ENCODE measurements at regions not wholly inside any gene's neighbourhood (a gene's known extent, or its start where the extent isn't known, plus 50 kb on each side); places are given as distances from the start of the nearest gene placed in this dataset.

DNA sequence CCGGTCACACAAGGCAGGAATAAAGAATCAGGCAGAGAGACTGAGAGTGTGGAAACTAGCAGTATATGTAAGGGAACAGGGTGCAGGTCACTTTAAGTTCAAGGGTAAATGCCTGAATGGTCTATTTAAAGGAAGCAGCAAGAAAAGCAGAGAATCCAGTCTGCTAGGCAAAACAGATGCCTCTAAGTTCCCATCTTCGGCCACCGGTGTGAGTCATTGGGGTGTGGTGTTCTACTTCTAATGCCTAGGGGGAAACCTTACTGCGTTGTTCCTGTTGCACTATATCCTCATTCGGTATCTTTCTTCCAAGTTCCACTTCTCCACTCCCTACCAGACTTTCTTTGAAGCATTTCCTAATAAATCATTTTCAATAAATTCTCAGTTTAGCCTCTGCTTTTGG is 259.9 kb downstream of the HHIPL2 start:
- DNase-seq (ENCODE audit: low spot score) = no peak

- DNase-seq (ENCODE audit: low spot score) = no peak
These were observed 261.9 kb downstream of the HHIPL2 start for GRCh38 chr1:222286011-222286410.

DNA sequence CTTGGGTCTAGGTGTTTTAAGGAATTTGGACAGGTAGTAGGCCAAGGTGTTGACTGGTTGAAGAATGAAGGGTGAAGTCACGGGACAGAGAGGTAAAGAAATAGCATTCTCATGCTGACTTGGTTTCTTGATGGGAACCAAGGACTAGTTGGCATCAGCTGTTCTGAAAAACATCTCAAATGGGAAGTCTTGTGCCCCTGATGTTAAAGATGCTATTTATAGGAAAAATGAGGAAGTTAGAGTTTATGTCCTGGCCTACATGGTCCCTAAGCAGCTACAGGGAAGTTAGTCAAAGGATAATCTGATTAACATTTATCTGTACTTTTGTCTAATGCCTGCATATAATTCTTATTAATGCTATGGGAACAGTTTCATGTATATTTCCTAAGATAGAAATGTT is 262.4 kb downstream of the HHIPL2 start:
- no peak for DNase-seq (ENCODE audit: low spot score)

- DNase-seq (ENCODE audit: low spot score) = no peak
These were observed 263.4 kb downstream of the HHIPL2 start for GRCh38 chr1:222284466-222284865.

DNA sequence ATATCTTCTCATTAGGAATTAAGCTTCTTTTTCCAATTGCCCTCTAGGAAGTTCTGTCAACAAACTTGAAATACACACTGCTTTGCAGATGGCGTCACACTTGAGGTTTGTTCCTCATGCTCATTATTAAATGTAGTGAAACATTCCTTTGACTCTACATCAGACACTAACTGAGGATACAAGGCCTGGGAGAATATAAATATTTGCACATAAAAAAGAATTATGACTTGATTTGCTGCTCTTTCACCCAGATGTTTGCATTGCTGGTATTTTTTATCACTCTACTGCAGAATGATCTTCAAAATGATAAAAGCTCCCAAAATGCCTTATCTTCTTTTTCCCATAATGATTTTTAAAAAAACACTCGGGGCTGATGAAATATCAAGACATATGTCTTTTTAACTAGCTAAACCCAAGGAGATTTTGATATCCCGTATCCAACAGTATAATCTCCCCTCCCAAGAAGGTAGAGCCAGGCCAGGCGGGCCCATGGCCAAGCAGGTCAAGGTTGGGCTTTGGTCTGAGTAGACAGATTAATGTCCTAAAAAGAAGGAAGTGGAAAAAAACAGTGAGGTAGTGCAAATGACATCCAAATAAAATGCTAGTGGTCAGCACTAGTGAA is 264.6 kb downstream of the HHIPL2 start:
- peak; percentile 18 for DNase-seq (ENCODE audit: low spot score)

DNA sequence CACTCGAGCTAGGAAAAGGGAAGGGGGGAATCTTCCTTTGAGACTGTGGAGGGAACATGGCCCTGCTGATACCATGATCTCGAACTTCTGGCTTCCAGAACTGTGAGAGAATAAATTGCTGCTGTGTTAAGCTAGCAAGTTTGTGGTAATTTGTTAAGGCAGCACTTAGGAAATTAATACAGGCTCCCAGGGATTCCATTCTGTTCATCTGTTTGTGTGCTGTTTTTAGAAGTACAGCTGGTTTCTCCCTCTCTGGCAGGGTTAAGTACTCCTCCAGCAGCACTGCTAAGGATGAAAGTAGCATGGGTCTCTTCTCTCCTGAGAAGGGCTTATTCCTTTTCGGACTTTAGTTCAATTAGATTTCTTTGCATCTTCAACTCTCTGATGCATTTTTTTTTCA is 268.3 kb downstream of the HHIPL2 start:
- DNase-seq (ENCODE audit: low spot score) = no peak

- DNase-seq (ENCODE audit: low spot score) = no peak
These were observed 269.4 kb downstream of the HHIPL2 start for GRCh38 chr1:222278501-222278900.

GRCh38 chr1:222275729-222276465 is 272.0 kb downstream of the HHIPL2 start:
- no peak for DNase-seq (ENCODE audit: low spot score)

GRCh38 chr1:222275001-222275728 is 272.7 kb downstream of the HHIPL2 start:
- DNase-seq (ENCODE audit: low spot score) = no peak

DNA sequence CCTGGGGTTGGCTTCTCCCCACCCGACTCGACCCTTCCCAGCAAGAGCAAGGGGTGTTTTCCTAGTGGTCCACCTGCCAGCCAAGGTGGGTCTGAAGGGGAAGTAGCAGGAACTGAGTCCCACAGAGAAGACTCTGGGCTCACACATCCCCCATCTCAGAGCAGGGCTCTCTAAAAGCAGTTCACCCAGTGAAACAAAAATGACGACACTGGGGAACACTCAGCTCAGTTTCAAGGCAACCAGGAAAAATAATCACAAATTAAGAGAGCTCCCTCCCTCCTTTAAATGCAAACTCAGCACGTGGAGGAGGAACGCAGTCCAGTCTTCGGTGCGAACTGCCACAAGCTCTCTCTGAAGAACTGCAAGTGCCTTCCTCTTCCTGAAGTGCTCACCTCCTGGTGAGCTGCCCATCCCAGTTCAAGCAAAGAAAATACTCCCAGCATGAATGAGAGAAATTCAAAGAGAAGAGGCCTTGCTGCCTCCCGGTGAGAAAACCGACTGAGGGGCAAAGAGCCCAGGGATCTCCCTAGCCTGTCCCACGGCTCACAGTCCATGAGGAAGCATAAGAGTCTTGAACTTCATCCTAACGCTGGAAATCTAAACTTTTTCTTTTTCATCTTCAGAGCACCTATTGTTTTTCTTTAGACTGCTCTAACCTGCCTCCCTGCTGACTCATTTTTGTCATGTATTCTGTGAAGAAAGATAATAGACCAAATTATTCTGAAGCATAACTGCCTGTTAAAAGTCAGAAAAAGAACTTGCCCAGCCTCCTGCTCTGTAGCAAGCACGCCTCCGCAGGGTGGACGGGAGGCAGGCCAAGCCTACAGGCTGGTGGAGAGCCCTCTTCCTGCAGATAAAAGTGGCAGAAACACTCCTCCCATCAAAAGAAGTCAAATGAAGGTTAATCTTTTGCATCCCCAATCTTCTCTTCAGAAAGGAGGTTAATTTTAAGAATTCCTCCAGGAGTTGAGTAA is 281.4 kb downstream of the HHIPL2 start:
- no peak for DNase-seq (ENCODE audit: low spot score)

DNA sequence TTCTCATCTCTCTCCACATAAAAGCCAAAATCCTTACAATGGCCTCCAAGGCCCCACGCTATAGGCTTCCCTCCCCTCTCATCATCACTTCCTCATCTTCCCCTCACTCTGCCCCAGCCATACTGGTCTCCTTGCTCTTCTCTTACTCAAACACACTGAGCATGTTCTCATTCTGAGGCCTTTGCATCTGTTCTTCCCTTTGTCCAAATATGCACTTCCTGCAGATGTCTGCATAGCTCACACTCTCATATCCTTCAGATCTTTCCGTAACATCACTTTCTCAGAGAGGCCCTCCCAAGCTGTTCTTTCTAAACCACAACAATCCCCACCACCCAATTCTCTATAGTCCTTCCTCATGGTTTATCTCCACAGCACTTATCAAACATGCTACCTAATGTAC is 284.1 kb downstream of the HHIPL2 start:
- DNase-seq (ENCODE audit: low spot score) = no peak

GRCh38 chr1:222257027-222257426 is 290.9 kb downstream of the HHIPL2 start:
- DNase-seq (ENCODE audit: low spot score) = no peak

DNA sequence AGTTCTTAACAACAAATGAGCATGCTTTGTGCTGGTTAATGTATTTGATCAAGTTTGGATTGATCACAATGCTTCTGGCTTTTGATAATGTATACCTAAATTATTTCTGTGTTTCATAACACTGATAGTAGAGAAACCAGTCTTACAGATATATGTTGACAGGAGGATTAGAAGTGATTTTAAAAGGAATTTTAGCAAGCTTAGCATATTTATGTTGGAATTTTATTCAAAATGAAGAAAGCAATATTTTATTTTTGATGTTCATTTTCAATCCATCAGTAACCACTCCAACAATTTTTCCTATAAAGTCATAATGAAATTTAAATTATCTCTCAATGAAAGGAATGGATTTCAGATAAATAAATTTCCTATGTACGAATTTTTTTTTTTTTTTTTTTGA is 291.8 kb downstream of the HHIPL2 start:
- DNase-seq (ENCODE audit: low spot score) = no peak

GRCh38 chr1:222252788-222253187 is 295.1 kb downstream of the HHIPL2 start:
- DNase-seq (ENCODE audit: low spot score) = no peak

DNA sequence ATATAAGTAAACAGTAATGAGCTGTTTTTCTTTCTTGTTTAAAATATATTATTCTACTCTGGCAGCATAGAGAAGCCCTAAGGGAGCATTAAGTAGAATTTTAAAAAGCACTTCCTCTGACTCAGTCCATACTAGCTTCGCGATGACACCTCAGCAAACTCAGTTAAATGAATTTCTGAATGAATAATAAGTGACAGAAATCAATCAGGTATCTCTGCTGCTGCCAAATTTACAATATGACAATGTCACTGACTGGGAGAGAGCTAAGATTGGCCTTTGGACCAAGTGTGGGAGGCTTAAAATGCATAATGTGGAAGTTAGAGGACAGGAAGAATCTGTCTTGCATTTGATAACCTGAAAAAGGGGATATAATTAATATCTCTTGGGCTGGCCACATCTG is 296.1 kb downstream of the HHIPL2 start:
- no peak for DNase-seq (ENCODE audit: low spot score)

DNA sequence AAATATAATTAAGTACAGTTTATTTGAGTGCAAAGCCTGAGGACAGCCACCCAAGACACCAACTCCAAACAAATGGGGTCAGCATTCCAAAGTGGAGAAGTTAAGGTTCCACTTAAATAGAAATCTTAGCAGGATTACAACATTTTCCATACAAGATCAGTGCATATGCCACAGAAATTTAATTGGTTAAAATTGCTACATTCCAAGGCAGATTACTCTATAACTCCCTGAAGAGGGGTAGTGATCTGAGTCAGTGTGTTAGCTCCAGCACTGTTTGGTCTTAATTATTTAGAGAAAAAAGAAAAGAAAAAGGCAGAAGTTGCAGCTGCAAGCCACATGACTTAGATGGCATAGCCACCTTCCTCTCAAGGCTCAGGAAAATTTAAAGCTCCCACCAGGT is 297.5 kb downstream of the HHIPL2 start:
- no peak for DNase-seq (ENCODE audit: low spot score)

GRCh38 chr1:222247811-222248310 is 300.0 kb downstream of the HHIPL2 start:
- DNase-seq (ENCODE audit: low spot score) = no peak

DNA sequence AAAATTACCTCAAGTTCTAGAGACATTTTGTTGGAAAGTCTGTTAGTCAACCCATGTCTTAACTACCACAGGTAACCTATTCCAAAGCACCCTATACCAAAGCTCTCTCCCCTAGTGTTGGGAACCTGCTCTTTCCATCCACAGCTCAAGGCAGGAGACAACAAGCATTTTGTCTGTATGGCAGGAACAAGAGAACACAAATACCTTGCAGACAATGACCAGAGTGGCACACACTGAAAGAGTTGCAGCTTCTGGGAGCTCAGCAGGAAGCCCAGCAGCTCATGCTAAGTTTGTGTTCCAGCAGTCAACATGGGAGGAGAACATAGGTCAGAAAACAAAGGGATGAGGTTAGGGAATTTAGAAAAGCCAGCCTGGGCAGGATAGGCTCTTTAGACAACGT is 300.8 kb downstream of the HHIPL2 start:
- DNase-seq (ENCODE audit: low spot score) = no peak

GRCh38 chr1:222243902-222244301 is 304.0 kb downstream of the HHIPL2 start:
- no peak for DNase-seq (ENCODE audit: low spot score)

GRCh38 chr1:222242492-222242891 is 305.4 kb downstream of the HHIPL2 start:
- DNase-seq (ENCODE audit: low spot score) = no peak

DNA sequence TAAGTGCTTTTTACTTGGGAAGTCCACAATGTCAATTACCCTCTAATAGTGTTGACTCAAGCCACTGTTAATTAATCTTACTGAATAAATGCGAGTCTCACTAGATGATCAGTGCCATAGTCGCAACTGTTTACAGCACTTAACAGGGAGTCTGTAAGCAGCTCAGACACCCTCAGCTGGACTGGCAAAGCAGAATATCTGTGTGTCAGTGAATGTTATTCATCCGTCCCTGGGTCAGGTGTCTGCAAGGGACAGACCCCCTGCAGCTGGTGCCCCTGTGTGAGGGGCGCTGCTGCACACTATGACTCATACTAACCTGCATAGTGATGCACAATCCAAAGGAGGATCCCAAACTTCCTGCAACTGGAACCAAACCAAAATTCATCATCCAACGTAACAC is 306.5 kb downstream of the HHIPL2 start:
- DNase-seq (ENCODE audit: low spot score) = no peak

Data from hepatic stellate cell (primary cell).